ENCODE measurements at regions not wholly inside any gene's neighbourhood (a gene's known extent, or its start where the extent isn't known, plus 50 kb on each side); places are given as distances from the start of the nearest gene placed in this dataset.

- Histone ChIP-seq H3K4me3 (ENCODE audit: low read depth, low read length) (no peak overlapping the region), H3K36me3 (ENCODE audit: control insufficient read depth, insufficient read depth, low read length) (no peaks in the 10 kb centered on the region), H3K9me3 (ENCODE audit: control insufficient read depth in 2 of 2, low read length in 2 of 2) (no peaks in the 10 kb centered on the region), H3K27me3 (ENCODE audit: control insufficient read depth, insufficient read depth, low read length) (peaks cover 2% of the 10 kb centered on the region), H3K27ac (ENCODE audit: insufficient read depth, low read length, poor library complexity, severe bottlenecking) (no peak overlapping the region), H3K4me1 (ENCODE audit: control insufficient read depth, insufficient read depth, low read length, poor library complexity, severe bottlenecking) (no peaks in the 10 kb centered on the region)
- Mint-ChIP-seq H3K4me3 (no peak overlapping the region), H3K36me3 (no peaks in the 10 kb centered on the region), H3K4me1 (peaks cover 0 to 2% (median 0%) of the 10 kb centered on the region in 4 donors), H3K9me3 (peaks cover 0 to 3% (median 0%) of the 10 kb centered on the region in 7 donors), H3K27ac (no peak overlapping the region), H3K27me3 (no peaks in the 10 kb centered on the region)
- no peak for ATAC-seq (ENCODE audit: low read depth in 2 of 2)
- no peak for DNase-seq
These were observed 317.7 kb downstream of the AACS start for GRCh38 chr12:125382926-125383325.

GRCh38 chr12:125386652-125387051, 321.4 kb downstream of the AACS start:
- Mint-ChIP-seq H3K36me3 (no peaks in the 10 kb centered on the region), H3K27me3 (no peaks in the 10 kb centered on the region), H3K9me3 (peaks cover 0 to 2% (median 0%) of the 10 kb centered on the region in 7 donors), H3K27ac (no peak overlapping the region), H3K4me1 (no peaks in the 10 kb centered on the region), H3K4me3 (no peak overlapping the region)
- no peak for ATAC-seq (ENCODE audit: low read depth in 2 of 2)
- Histone ChIP-seq H3K27ac (ENCODE audit: insufficient read depth, low read length, poor library complexity, severe bottlenecking) (no peak overlapping the region), H3K36me3 (ENCODE audit: control insufficient read depth, insufficient read depth, low read length) (no peaks in the 10 kb centered on the region), H3K4me1 (ENCODE audit: control insufficient read depth, insufficient read depth, low read length, poor library complexity, severe bottlenecking) (no peaks in the 10 kb centered on the region), H3K4me3 (ENCODE audit: low read depth, low read length) (no peak overlapping the region), H3K27me3 (ENCODE audit: control insufficient read depth, insufficient read depth, low read length) (peaks cover 2% of the 10 kb centered on the region), H3K9me3 (ENCODE audit: control insufficient read depth in 2 of 2, low read length in 2 of 2) (no peaks in the 10 kb centered on the region)
- DNase-seq: no peak

- Histone ChIP-seq H3K4me1 (ENCODE audit: control insufficient read depth, insufficient read depth, low read length, poor library complexity, severe bottlenecking) (no peaks in the 10 kb centered on the region), H3K27me3 (ENCODE audit: control insufficient read depth, insufficient read depth, low read length) (peaks cover 2% of the 10 kb centered on the region), H3K27ac (ENCODE audit: insufficient read depth, low read length, poor library complexity, severe bottlenecking) (no peak overlapping the region), H3K4me3 (ENCODE audit: low read depth, low read length) (no peak overlapping the region), H3K9me3 (ENCODE audit: control insufficient read depth in 2 of 2, low read length in 2 of 2) (no peaks in the 10 kb centered on the region), H3K36me3 (ENCODE audit: control insufficient read depth, insufficient read depth, low read length) (no peaks in the 10 kb centered on the region)
- ATAC-seq (ENCODE audit: low read depth in 2 of 2): no peak
- Mint-ChIP-seq H3K4me3 (no peak overlapping the region), H3K9me3 (peaks cover 0 to 2% (median 0%) of the 10 kb centered on the region in 7 donors), H3K27ac (no peak overlapping the region), H3K4me1 (no peaks in the 10 kb centered on the region), H3K27me3 (no peaks in the 10 kb centered on the region), H3K36me3 (no peaks in the 10 kb centered on the region)
- DNase-seq: no peak
These were observed 322.0 kb downstream of the AACS start for GRCh38 chr12:125387206-125387605.

GRCh38 chr12:125389061-125389697, 323.9 kb downstream of the AACS start:
- H3K4me1 Mint-ChIP-seq: no peaks in the 10 kb centered on the region
- ATAC-seq (ENCODE audit: low read depth in 2 of 2): no peak
- H3K27me3 Mint-ChIP-seq: no peaks in the 10 kb centered on the region

GRCh38 chr12:125393569-125393968, 328.3 kb downstream of the AACS start:
- H3K27ac Mint-ChIP-seq: peak overlapping the region in 1 of 3 donors; percentile 80
- Histone ChIP-seq H3K4me3 (ENCODE audit: low read depth, low read length) (no peak overlapping the region), H3K4me1 (ENCODE audit: control insufficient read depth, insufficient read depth, low read length, poor library complexity, severe bottlenecking) (no peaks in the 10 kb centered on the region), H3K36me3 (ENCODE audit: control insufficient read depth, insufficient read depth, low read length) (no peaks in the 10 kb centered on the region), H3K9me3 (ENCODE audit: control insufficient read depth in 2 of 2, low read length in 2 of 2) (no peaks in the 10 kb centered on the region), H3K27ac (ENCODE audit: insufficient read depth, low read length, poor library complexity, severe bottlenecking) (no peak overlapping the region), H3K27me3 (ENCODE audit: control insufficient read depth, insufficient read depth, low read length) (no peaks in the 10 kb centered on the region)
- no peak for DNase-seq
- H3K36me3 Mint-ChIP-seq: no peaks in the 10 kb centered on the region
- H3K4me1 Mint-ChIP-seq: no peaks in the 10 kb centered on the region
- peaks cover 0 to 11% (median 2%) of the 10 kb centered on the region in 7 donors for H3K9me3 Mint-ChIP-seq
- no peak overlapping the region for H3K4me3 Mint-ChIP-seq
- H3K27me3 Mint-ChIP-seq: no peaks in the 10 kb centered on the region
- ATAC-seq (ENCODE audit: low read depth in 2 of 2): no peak

More at GRCh38 chr12:125389061-125389697, 323.9 kb downstream of the AACS start:
- Histone ChIP-seq H3K27ac (ENCODE audit: insufficient read depth, low read length, poor library complexity, severe bottlenecking) (no peak overlapping the region), H3K36me3 (ENCODE audit: control insufficient read depth, insufficient read depth, low read length) (no peaks in the 10 kb centered on the region), H3K9me3 (ENCODE audit: control insufficient read depth in 2 of 2, low read length in 2 of 2) (no peaks in the 10 kb centered on the region), H3K4me1 (ENCODE audit: control insufficient read depth, insufficient read depth, low read length, poor library complexity, severe bottlenecking) (no peaks in the 10 kb centered on the region), H3K4me3 (ENCODE audit: low read depth, low read length) (no peak overlapping the region), H3K27me3 (ENCODE audit: control insufficient read depth, insufficient read depth, low read length) (peaks cover 2% of the 10 kb centered on the region)
- H3K36me3 Mint-ChIP-seq: no peaks in the 10 kb centered on the region
- no peak for DNase-seq
- H3K9me3 Mint-ChIP-seq: peaks cover 0 to 4% (median 0%) of the 10 kb centered on the region in 7 donors
- H3K27ac Mint-ChIP-seq: no peak overlapping the region
- H3K4me3 Mint-ChIP-seq: no peak overlapping the region

GRCh38 chr12:125395583-125396215, 330.5 kb downstream of the AACS start:
- DNase-seq (no peak), ATAC-seq (ENCODE audit: low read depth in 2 of 2) (no peak)
- H3K9me3 Mint-ChIP-seq: peaks cover 0 to 9% (median 2%) of the 10 kb centered on the region in 7 donors

GRCh38 chr12:125399489-125399888, 334.3 kb downstream of the AACS start:
- no peaks in the 10 kb centered on the region for H3K27me3 Mint-ChIP-seq
- no peaks in the 10 kb centered on the region for H3K27me3 ChIP-seq (ENCODE audit: control insufficient read depth, insufficient read depth, low read length)
- peak in 1 of 3 donors; percentile 15 for DNase-seq
- peaks cover 0 to 9% (median 3%) of the 10 kb centered on the region in 7 donors for H3K9me3 Mint-ChIP-seq
- no peaks in the 10 kb centered on the region for H3K36me3 Mint-ChIP-seq
- ATAC-seq (ENCODE audit: low read depth in 2 of 2): no peak
- no peaks in the 10 kb centered on the region for H3K36me3 ChIP-seq (ENCODE audit: control insufficient read depth, insufficient read depth, low read length)
- H3K4me3 ChIP-seq (ENCODE audit: low read depth, low read length): no peak overlapping the region
- H3K4me1 Mint-ChIP-seq: no peaks in the 10 kb centered on the region
- H3K4me1 ChIP-seq (ENCODE audit: control insufficient read depth, insufficient read depth, low read length, poor library complexity, severe bottlenecking): no peaks in the 10 kb centered on the region
- no peaks in the 10 kb centered on the region for H3K9me3 ChIP-seq (ENCODE audit: control insufficient read depth in 2 of 2, low read length in 2 of 2)
- no peak overlapping the region for H3K4me3 Mint-ChIP-seq
- H3K27ac Mint-ChIP-seq: no peak overlapping the region
- H3K27ac ChIP-seq (ENCODE audit: insufficient read depth, low read length, poor library complexity, severe bottlenecking): no peak overlapping the region

More at GRCh38 chr12:125395583-125396215, 330.5 kb downstream of the AACS start:
- Histone ChIP-seq H3K4me1 (ENCODE audit: control insufficient read depth, insufficient read depth, low read length, poor library complexity, severe bottlenecking) (no peaks in the 10 kb centered on the region), H3K9me3 (ENCODE audit: control insufficient read depth in 2 of 2, low read length in 2 of 2) (no peaks in the 10 kb centered on the region), H3K27me3 (ENCODE audit: control insufficient read depth, insufficient read depth, low read length) (no peaks in the 10 kb centered on the region), H3K27ac (ENCODE audit: insufficient read depth, low read length, poor library complexity, severe bottlenecking) (no peak overlapping the region), H3K36me3 (ENCODE audit: control insufficient read depth, insufficient read depth, low read length) (no peaks in the 10 kb centered on the region), H3K4me3 (ENCODE audit: low read depth, low read length) (no peak overlapping the region)
- no peak overlapping the region for H3K4me3 Mint-ChIP-seq
- H3K27me3 Mint-ChIP-seq: no peaks in the 10 kb centered on the region
- H3K36me3 Mint-ChIP-seq: no peaks in the 10 kb centered on the region
- H3K27ac Mint-ChIP-seq: no peak overlapping the region
- no peaks in the 10 kb centered on the region for H3K4me1 Mint-ChIP-seq
